ENCODE measurements at regions not wholly inside any gene's neighbourhood (a gene's known extent, or its start where the extent isn't known, plus 50 kb on each side); places are given as distances from the start of the nearest gene placed in this dataset.

- no peak for DNase-seq (ENCODE audit: low spot score)
Observed at GRCh38 chr2:57920342-57920939, 126.2 kb upstream of the VRK2 start.

- DNase-seq (ENCODE audit: low spot score), result no peak
Observed at GRCh38 chr2:57934659-57935058, 111.9 kb upstream of the VRK2 start.

- DNase-seq (ENCODE audit: low spot score), result no peak
Observed at GRCh38 chr2:57936216-57936615, 110.4 kb upstream of the VRK2 start.

GRCh38 chr2:57937456-57937855, 109.2 kb upstream of the VRK2 start:
- no peak for DNase-seq (ENCODE audit: low spot score)

- no peak for DNase-seq (ENCODE audit: low spot score)
Observed at GRCh38 chr2:57941816-57942215, 104.8 kb upstream of the VRK2 start.

GRCh38 chr2:57943315-57943714, 103.3 kb upstream of the VRK2 start:
- DNase-seq (ENCODE audit: low spot score), result no peak

- DNase-seq (ENCODE audit: low spot score), result no peak
Observed at GRCh38 chr2:57947398-57947797, 99.2 kb upstream of the VRK2 start.

GRCh38 chr2:57954020-57954419, 92.6 kb upstream of the VRK2 start:
- DNase-seq (ENCODE audit: low spot score), result no peak

GRCh38 chr2:57957238-57957637, 89.4 kb upstream of the VRK2 start:
- no peak for DNase-seq (ENCODE audit: low spot score)

GRCh38 chr2:57959390-57959789, 87.2 kb upstream of the VRK2 start:
- DNase-seq (ENCODE audit: low spot score), result no peak

GRCh38 chr2:57962861-57963260, 83.7 kb upstream of the VRK2 start:
- no peak for DNase-seq (ENCODE audit: low spot score)

GRCh38 chr2:57965219-57965618, 81.4 kb upstream of the VRK2 start:
- DNase-seq (ENCODE audit: low spot score), result no peak

GRCh38 chr2:57965961-57966360, 80.6 kb upstream of the VRK2 start:
- no peak for DNase-seq (ENCODE audit: low spot score)

GRCh38 chr2:57973621-57974186, 72.9 kb upstream of the VRK2 start:
- DNase-seq (ENCODE audit: low spot score), result no peak

GRCh38 chr2:57979158-57979557, 67.4 kb upstream of the VRK2 start:
- DNase-seq (ENCODE audit: low spot score), result no peak

GRCh38 chr2:57981083-57981768, 65.4 kb upstream of the VRK2 start:
- no peak for DNase-seq (ENCODE audit: low spot score)

- DNase-seq (ENCODE audit: low spot score), result no peak
Observed at GRCh38 chr2:57987835-57988573, 58.6 kb upstream of the VRK2 start.

GRCh38 chr2:57990118-57990725, 56.4 kb upstream of the VRK2 start:
- DNase-seq (ENCODE audit: low spot score), result no peak
